ENCODE measurements at regions not wholly inside any gene's neighbourhood (a gene's known extent, or its start where the extent isn't known, plus 50 kb on each side); places are given as distances from the start of the nearest gene placed in this dataset.

DNA sequence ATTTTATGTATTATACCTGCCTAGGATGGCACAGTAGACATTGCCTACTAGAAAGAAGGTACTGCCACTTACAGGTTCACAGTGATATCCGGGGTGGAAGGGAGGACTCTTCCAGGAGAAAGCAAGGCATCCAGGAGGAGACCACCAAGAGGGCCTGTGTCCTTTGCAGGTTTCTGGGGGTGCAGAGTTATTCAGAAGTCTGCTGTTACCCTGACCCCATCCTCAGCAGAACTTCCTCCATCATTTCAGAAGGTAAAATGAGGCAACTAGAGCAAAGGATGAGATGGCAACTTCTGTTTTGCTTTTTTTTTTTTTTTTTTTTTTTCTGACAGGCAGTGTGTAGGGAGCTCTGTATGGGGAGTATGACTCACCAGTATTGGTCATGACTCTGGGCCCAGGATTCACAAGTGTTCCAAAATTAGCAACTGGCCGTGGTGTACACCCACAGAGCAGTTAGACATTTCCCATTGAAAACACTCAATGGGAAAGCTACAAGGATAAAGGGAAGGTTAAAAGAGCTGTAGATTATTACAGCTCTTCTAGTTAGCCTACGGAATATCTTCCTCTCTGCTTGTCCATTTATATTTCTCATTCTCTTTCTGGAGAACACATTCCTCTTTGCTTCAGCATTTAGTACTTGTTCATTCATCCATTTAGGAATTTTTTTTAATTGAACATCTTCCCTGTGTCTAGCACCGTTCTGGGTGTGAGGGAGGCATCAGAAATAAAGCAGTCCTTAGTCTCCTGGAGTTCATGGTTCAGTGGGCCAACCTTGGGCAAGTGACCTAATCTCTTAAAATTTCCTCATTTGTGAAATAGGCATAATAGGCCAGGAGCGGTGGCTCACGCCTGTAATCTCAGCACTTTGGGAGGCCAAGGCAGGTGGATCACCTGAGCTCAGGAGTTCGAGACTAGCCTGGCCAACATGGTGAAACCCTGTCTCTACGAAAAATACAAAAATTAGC lies 50.5 kb upstream of the PPP2R5A start:
- Histone ChIP-seq H3K27me3 (ENCODE audit: control insufficient read depth, insufficient read depth, low read length) (no peaks in the 10 kb centered on the region), H3K9ac (ENCODE audit: low read length in 3 of 3) (no peak overlapping the region), H3K4me1 (ENCODE audit: control insufficient read depth in 2 of 3, insufficient read depth in 2 of 3, low read depth in 1 of 3, low read length in 3 of 3) (peaks cover 0 to 19% (median 16%) of the 10 kb centered on the region in 3 donors), H3K9me3 (ENCODE audit: control insufficient read depth in 2 of 3, insufficient read depth in 1 of 3, low read length in 3 of 3) (no peaks in the 10 kb centered on the region), H3K27ac (ENCODE audit: low read depth in 2 of 2, low read length in 2 of 2) (peak overlapping the region; percentile 45 to 81), H3K4me3 (ENCODE audit: low read length in 3 of 3) (no peak overlapping the region), H3K36me3 (ENCODE audit: control insufficient read depth in 2 of 3, insufficient read depth in 3 of 3, low read length in 3 of 3) (no peaks in the 10 kb centered on the region)
- TF ChIP-seq, protein P1, sequence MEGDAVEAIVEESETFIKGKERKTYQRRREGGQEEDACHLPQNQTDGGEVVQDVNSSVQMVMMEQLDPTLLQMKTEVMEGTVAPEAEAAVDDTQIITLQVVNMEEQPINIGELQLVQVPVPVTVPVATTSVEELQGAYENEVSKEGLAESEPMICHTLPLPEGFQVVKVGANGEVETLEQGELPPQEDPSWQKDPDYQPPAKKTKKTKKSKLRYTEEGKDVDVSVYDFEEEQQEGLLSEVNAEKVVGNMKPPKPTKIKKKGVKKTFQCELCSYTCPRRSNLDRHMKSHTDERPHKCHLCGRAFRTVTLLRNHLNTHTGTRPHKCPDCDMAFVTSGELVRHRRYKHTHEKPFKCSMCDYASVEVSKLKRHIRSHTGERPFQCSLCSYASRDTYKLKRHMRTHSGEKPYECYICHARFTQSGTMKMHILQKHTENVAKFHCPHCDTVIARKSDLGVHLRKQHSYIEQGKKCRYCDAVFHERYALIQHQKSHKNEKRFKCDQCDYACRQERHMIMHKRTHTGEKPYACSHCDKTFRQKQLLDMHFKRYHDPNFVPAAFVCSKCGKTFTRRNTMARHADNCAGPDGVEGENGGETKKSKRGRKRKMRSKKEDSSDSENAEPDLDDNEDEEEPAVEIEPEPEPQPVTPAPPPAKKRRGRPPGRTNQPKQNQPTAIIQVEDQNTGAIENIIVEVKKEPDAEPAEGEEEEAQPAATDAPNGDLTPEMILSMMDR (IDR thresholded peaks at IDR 0.05; ENCODE audit: borderline replicate concordance, extremely low read depth, insufficient read depth): no peak
- FAIRE-seq (no peak), DNase-seq (no peak)
- intact Hi-C loops (cut with DNase I): no loop called here

All from kidney (tissue), 13 donors.